Prostate gland (tissue), 2 donors: ENCODE measurements at regions not wholly inside any gene's neighbourhood (a gene's known extent, or its start where the extent isn't known, plus 50 kb on each side); places are given as distances from the start of the nearest gene placed in this dataset.

Experiments
- DNase-seq: peaks from one replicate; pipeline ENCODE4 v3.0.0-alpha.2; 2019; ENCODE audit warnings: low spot score
- H3K27ac ChIP-seq, 2 donors: fragments of 200-600 bp; sonication (generic); 2 replicates each; pipeline ENCODE4 v1.5.1; 2017 to 2019
- H3K27me3 ChIP-seq: fragments of 200-600 bp; sonication (generic); replicated peaks from 2 replicates; pipeline ENCODE4 v1.5.1; 2019; ENCODE audit not compliant: insufficient read depth
- H3K36me3 ChIP-seq, 2 donors: fragments of 200-600 bp; sonication (generic); 1 replicate in 1 of 2; 2 replicates in 1 of 2; pipeline versions ENCODE4 v1.5.1 to v1.8.1; 2017 to 2019
- H3K4me1 ChIP-seq: fragments of 200-600 bp; sonication (generic); replicated peaks from 2 replicates; pipeline ENCODE4 v1.5.1; 2019
- H3K4me3 ChIP-seq, 2 donors: fragments of 200-600 bp; sonication (generic); 2 replicates each; pipeline ENCODE4 v1.5.1; 2017 to 2019
- H3K9me3 ChIP-seq: fragments of 200-600 bp; sonication (generic); 2 replicates; pipeline ENCODE4 v1.5.1; 2017
- POLR2A ChIP-seq: fragments of 450-650 bp; IDR thresholded peaks from one replicate; pipeline ENCODE4 v1.6.1; 2016; ENCODE audit warnings: antibody characterized with exemption, mild to moderate bottlenecking
- POLR2AphosphoS5 ChIP-seq: sonication (generic); formaldehyde crosslinking; IDR thresholded peaks from one replicate; pipeline ENCODE4 v1.6.1; 2017; ENCODE audit warnings: antibody characterized with exemption
- WGBS: methylation state at CpG from one replicate; pipeline ENCODE4 v1.1.5; 2018; 5-methylcytosine and 5-hydroxymethylcytosine counted together
- intact Hi-C: fragments of 100-400 bp; cut with DNase I; formaldehyde crosslinking; loops from one replicate; pipeline ENCODE4 v1.14.2; 2022
- TF ChIP-seq, protein P1 (sequence below), 4 experiments: fragments of 200-600 bp in 2 of 4; fragments of 450-650 bp in 2 of 4; sonication (generic) in 2 of 4; IDR thresholded peaks; 1 replicate in 3 of 4; 2 replicates in 1 of 4; pipeline ENCODE4 v1.5.1; 2016 to 2019; ENCODE audit warnings: antibody characterized with exemption in 4 of 4, mild to moderate bottlenecking in 2 of 4, moderate library complexity in 2 of 4

- intact Hi-C loops: no loop called here
- H3K4me3 ChIP-seq: no peak overlapping the region
- H3K9me3 ChIP-seq: no peaks in the 10 kb centered on the region
- no peak overlapping the region for H3K27ac ChIP-seq
- 81% methylated on average over 18 of the region's 18 CpGs for WGBS
- DNase-seq: no peak
- TF ChIP-seq POLR2A: no peak
- TF ChIP-seq POLR2AphosphoS5: no peak
- TF ChIP-seq, protein P1, sequence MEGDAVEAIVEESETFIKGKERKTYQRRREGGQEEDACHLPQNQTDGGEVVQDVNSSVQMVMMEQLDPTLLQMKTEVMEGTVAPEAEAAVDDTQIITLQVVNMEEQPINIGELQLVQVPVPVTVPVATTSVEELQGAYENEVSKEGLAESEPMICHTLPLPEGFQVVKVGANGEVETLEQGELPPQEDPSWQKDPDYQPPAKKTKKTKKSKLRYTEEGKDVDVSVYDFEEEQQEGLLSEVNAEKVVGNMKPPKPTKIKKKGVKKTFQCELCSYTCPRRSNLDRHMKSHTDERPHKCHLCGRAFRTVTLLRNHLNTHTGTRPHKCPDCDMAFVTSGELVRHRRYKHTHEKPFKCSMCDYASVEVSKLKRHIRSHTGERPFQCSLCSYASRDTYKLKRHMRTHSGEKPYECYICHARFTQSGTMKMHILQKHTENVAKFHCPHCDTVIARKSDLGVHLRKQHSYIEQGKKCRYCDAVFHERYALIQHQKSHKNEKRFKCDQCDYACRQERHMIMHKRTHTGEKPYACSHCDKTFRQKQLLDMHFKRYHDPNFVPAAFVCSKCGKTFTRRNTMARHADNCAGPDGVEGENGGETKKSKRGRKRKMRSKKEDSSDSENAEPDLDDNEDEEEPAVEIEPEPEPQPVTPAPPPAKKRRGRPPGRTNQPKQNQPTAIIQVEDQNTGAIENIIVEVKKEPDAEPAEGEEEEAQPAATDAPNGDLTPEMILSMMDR (IDR thresholded peaks at IDR 0.05): no peak
- peaks cover 15% of the 10 kb centered on the region for H3K27me3 ChIP-seq
- H3K36me3 ChIP-seq: no peaks in the 10 kb centered on the region
- H3K4me1 ChIP-seq: no peaks in the 10 kb centered on the region
Measured at GRCh38 chr7:1348823-1349335, 110.4 kb downstream of the MICALL2 start.

DNA sequence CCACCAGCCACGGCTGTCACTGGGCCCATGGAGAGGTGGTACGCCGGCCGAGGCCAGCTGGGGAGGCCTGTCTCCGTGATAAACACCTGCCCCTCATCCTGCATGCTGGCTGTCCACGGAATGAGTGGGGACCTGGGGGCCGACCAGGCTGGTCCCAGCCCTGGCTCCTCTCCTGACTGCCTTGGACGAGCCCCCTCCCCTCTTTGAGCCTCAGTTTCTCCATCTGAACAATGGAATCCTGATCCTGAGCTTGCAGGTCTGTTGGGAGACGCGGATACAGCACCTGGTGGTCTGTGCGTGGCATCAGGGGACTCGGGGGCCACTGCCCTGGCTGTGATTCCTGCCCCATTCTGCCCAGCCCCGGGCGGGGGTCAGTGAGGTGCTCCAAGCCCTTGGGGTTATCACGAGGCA, 109.9 kb downstream of the MICALL2 start:
- H3K27me3 ChIP-seq: peaks cover 15% of the 10 kb centered on the region
- WGBS: 79% methylated on average over 15 of the region's 15 CpGs
- H3K36me3 ChIP-seq: no peaks in the 10 kb centered on the region
- H3K4me3 ChIP-seq: no peak overlapping the region
- intact Hi-C loops: no loop called here
- no peak for DNase-seq
- no peaks in the 10 kb centered on the region for H3K9me3 ChIP-seq
- H3K4me1 ChIP-seq: no peaks in the 10 kb centered on the region
- TF ChIP-seq, protein P1 (IDR thresholded peaks at IDR 0.05): no peak
- no peak for TF ChIP-seq POLR2A
- no peak for TF ChIP-seq POLR2AphosphoS5
- H3K27ac ChIP-seq: no peak overlapping the region

- H3K27ac ChIP-seq: no peak overlapping the region
- DNase-seq: no peak
- H3K27me3 ChIP-seq: peaks cover 18% of the 10 kb centered on the region
- H3K4me1 ChIP-seq: no peaks in the 10 kb centered on the region
- TF ChIP-seq, protein P1 (IDR thresholded peaks at IDR 0.05): no peak
- TF ChIP-seq POLR2AphosphoS5 (no peak), POLR2A (no peak)
- H3K4me3 ChIP-seq: no peak overlapping the region
- intact Hi-C loops: no loop called here
- H3K9me3 ChIP-seq: no peaks in the 10 kb centered on the region
- 80% methylated on average over 30 of the region's 30 CpGs for WGBS
- H3K36me3 ChIP-seq: no peaks in the 10 kb centered on the region
Measured at GRCh38 chr7:1351881-1352625, 107.2 kb downstream of the MICALL2 start.

DNA sequence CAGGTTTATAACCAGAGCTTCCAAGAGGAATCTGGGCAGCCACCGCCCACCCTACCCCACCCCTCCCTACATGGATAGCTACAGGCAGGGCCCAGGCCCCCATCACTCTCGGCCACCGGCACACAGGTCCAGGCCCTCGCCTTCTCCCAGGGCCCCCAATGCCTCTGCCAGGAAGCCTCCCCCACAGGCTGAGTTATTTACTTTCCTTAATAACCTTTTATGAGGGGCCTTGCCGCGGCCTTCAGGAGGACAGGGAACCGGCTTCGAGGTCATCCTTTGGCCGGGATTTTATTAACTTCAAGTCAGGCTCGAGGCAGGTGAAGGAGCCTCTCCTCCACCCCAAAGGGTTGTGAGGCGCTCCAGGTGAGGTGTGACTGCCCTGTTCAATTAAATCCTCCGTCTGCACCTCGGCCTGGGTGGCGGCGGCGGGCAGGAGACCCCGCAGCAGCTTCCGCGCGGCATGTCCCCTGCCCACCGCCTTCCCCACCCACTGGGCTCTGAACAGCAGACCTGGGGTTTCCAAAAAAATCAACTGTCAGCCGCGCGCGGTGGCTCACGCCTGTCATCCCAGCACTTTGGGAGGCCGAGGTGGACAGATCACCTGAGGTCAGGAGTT, 106.5 kb downstream of the MICALL2 start:
- H3K27me3 ChIP-seq: peaks cover 14% of the 10 kb centered on the region

More for the DNA sequence above, 106.5 kb downstream of the MICALL2 start:
- no peaks in the 10 kb centered on the region for H3K4me1 ChIP-seq
- no peak for DNase-seq
- TF ChIP-seq POLR2A (no peak), POLR2AphosphoS5 (no peak)
- TF ChIP-seq, protein P1 (IDR thresholded peaks at IDR 0.05): no peak
- H3K27ac ChIP-seq: no peak overlapping the region
- WGBS: 71% methylated on average over 27 of the region's 27 CpGs
- no peak overlapping the region for H3K4me3 ChIP-seq
- intact Hi-C loops: no loop called here
- no peaks in the 10 kb centered on the region for H3K36me3 ChIP-seq
- no peaks in the 10 kb centered on the region for H3K9me3 ChIP-seq
